ENCODE measurements at regions not wholly inside any gene's neighbourhood (a gene's known extent, or its start where the extent isn't known, plus 50 kb on each side); places are given as distances from the start of the nearest gene placed in this dataset.
"Not testable (repeated sequence)": the region's sequence is repeated elsewhere in the genome, so short reads cannot be mapped to it uniquely, and the experiment has no call there.

DNA sequence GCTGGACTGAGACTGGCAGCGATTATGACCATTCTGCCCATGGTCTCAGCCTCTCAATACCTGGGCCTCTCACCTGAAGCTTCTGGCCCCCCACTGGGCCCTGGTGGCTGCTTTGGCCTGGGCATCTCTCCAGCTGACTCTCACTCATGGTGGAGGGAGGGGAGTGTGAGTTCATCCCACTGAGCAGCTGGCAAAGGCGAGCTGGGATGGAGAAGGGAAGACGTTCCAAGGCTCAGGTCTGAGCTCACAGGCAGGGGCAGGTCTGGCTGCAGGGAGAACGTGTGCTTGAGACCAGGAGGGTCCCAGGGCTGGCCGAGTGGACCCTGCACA lies 103.5 kb downstream of the TMEM121 start:
- no peak for TF ChIP-seq POLR2A (IDR thresholded peaks at IDR 0.05; ENCODE audit: extremely low read depth, insufficient read length)
- TF ChIP-seq, protein P1, sequence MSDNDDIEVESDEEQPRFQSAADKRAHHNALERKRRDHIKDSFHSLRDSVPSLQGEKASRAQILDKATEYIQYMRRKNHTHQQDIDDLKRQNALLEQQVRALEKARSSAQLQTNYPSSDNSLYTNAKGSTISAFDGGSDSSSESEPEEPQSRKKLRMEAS (IDR thresholded peaks at IDR 0.05; ENCODE audit: low read depth, low read length), result no peak
- TF ChIP-seq MYC (IDR thresholded peaks at IDR 0.05; ENCODE audit: low read depth, low read length), result no peak
- TF ChIP-seq, protein P2, sequence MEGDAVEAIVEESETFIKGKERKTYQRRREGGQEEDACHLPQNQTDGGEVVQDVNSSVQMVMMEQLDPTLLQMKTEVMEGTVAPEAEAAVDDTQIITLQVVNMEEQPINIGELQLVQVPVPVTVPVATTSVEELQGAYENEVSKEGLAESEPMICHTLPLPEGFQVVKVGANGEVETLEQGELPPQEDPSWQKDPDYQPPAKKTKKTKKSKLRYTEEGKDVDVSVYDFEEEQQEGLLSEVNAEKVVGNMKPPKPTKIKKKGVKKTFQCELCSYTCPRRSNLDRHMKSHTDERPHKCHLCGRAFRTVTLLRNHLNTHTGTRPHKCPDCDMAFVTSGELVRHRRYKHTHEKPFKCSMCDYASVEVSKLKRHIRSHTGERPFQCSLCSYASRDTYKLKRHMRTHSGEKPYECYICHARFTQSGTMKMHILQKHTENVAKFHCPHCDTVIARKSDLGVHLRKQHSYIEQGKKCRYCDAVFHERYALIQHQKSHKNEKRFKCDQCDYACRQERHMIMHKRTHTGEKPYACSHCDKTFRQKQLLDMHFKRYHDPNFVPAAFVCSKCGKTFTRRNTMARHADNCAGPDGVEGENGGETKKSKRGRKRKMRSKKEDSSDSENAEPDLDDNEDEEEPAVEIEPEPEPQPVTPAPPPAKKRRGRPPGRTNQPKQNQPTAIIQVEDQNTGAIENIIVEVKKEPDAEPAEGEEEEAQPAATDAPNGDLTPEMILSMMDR (IDR thresholded peaks at IDR 0.05; ENCODE audit: low read depth, low read length), result no peak
- no peak for DNase-seq (ENCODE audit: low read depth)
- H3K4me3 ChIP-seq (ENCODE audit: low read depth, low read length), result no peak overlapping the region

DNA sequence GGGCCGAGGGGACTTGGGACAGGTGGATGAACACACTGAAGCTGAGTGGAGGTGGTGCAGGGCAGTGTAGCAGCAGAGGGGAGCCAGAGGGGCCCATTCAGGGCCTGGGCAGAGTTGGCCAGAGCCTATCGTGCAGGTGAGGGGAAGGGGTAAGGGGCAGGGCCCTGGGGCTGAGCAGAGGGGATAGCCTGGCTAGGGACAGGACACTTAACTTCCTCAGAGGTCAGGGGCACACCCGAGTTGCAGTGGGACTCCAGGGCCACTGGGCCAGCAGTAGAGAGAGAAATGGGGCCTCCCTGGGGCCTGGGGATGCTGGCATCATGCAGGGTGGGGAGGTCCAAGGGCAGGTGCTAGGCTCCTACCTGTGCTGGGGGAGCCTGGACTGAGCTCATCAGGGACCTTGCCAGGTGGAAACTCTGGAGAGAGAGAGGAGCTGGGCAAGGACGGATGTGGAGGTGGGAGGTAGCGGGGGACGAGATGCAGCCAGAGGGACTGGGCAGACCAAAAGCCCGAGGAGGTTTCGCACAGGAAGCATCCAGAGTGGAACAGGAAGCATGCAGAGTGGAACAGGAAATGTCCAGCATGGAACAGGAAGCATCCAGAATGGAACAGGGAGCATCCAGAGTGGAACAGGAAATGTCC lies 104.0 kb downstream of the TMEM121 start:
- DNase-seq (ENCODE audit: low read depth); H3K4me3 ChIP-seq (ENCODE audit: low read depth, low read length): not testable (repeated sequence)

DNA sequence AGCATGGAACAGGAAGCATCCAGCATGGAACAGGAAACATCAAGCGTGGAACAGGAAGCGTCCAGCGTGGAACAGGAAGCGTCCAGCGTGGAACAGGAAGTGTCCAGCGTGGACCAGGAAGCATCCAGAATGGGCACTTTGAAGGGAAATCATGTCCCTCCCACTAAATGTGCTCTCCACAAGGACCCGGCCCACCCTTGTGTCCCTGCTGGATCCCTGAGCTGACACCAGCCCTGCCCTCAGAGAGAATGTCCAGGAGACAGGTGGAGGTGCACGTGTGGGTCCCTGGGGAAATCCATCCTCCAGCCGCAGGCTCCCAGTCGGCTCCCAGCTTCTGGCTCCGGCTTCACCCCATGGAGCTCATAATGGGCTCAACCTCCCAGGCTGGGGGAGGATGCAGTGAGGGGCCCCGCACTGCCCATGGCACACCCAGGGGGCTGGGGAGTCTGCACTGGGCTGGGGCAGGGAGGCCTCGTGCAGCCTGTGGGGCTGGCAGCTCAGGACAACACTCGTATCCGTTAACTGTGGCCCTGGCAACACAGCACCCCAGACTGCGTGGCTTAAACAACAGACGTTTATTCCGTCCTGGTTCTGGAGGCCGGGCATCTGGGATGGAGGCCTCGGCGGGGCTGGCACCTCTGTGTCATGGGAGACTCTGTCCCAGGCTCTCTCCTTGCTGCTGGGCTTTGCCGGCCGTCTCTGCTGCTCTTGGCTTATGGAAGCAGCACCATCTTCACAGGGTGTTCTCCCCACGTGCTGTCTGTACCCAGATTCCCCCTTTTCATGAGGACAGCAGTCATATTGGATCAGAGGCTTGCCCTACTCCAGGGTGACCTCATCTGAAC lies 104.8 kb downstream of the TMEM121 start:
- DNase-seq (ENCODE audit: low read depth); H3K4me3 ChIP-seq (ENCODE audit: low read depth, low read length): not testable (repeated sequence)

DNA sequence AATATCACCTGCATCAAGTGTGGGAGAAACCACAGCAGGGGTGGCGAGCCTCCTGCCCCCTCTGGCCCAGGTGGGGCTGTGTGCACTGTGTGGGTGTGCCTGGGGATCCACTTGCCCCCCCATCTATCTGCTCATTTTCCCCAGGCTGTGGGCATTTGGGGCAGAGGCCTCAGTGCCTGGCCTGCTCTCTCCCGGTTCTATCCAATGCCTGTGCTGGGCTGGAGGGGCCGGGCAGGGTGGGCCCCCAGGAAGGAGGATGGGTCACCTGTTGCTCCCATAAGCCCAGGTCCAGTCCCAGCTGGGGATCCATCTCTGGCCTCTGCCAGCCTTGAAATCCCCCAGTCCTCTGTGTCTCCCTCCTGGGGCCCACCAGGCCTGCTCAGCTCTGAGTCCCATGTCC lies 105.6 kb downstream of the TMEM121 start:
- TF ChIP-seq, protein P2 (IDR thresholded peaks at IDR 0.05; ENCODE audit: low read depth, low read length), result no peak
- TF ChIP-seq MYC (IDR thresholded peaks at IDR 0.05; ENCODE audit: low read depth, low read length), result no peak
- TF ChIP-seq, protein P1 (IDR thresholded peaks at IDR 0.05; ENCODE audit: low read depth, low read length), result no peak
- no peak for TF ChIP-seq POLR2A (IDR thresholded peaks at IDR 0.05; ENCODE audit: extremely low read depth, insufficient read length)
- no peak overlapping the region for H3K4me3 ChIP-seq (ENCODE audit: low read depth, low read length)
- DNase-seq (ENCODE audit: low read depth), result no peak

DNA sequence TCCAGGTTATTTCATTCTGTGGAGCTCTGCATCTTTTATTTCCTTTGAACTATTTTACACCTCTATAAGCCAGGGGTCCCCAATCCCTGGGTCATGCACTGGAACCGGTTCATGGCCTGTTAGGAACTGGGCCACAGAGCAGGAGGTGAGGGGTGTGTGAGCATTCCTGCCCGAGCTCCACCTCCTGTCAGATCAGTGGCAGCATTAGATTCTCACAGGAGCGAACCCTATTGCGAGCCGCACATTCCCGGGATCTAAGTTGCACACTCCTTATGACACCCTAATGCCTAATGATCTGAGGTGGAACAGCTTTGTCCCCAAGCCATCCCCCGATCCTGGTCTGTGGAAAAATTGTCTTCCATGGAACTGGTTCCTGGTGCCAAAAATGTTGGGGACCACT lies 107.2 kb downstream of the TMEM121 start:
- DNase-seq (ENCODE audit: low read depth); H3K4me3 ChIP-seq (ENCODE audit: low read depth, low read length): not testable (repeated sequence)

DNA sequence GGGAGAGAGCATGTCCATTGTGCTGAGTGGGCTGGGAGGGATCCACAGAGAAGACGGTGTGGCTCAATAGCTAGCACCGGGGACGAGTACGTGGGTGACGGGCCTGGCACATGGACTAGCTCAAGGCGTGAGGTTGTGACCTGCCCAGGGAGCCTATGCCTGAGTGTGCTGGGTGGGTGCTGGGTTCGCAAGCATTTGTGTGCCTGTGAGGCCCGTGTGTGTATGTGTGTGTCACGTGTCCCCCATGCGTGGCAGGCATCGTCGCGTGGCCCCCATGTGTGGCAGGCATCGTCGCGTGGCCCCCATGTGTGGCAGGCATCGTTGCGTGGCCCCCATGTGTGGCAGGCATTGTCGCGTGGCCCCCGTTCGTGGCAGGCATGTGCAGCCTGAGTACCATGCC lies 109.2 kb downstream of the TMEM121 start:
- H3K4me3 ChIP-seq (ENCODE audit: low read depth, low read length), result no peak overlapping the region
- TF ChIP-seq MYC (IDR thresholded peaks at IDR 0.05; ENCODE audit: low read depth, low read length) (no peak), POLR2A (IDR thresholded peaks at IDR 0.05; ENCODE audit: extremely low read depth, insufficient read length) (no peak)
- TF ChIP-seq, protein P1 (IDR thresholded peaks at IDR 0.05; ENCODE audit: low read depth, low read length), result no peak
- TF ChIP-seq, protein P2 (IDR thresholded peaks at IDR 0.05; ENCODE audit: low read depth, low read length), result no peak
- no peak for DNase-seq (ENCODE audit: low read depth)

DNA sequence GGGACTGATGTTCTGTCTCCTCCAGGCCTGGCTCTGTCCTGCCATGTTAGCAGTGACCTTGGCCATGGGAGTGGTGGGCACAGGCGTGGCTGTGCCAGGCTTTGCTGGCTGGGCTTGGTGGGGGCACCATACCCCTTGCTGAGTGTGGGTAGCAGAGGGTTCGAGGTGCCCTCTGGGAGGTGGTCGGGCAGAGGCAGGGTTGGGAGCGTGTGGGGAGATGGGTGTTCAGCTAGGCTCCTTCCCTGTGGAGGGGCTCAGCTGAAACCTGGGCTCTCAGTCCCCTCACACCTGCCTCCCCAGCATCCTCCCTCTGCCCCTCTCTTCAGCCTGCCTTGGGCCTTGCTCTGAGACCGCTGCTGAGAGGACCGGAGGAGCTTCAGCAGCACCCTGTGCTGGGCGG lies 109.6 kb downstream of the TMEM121 start:
- not testable (repeated sequence) for DNase-seq (ENCODE audit: low read depth); H3K4me3 ChIP-seq (ENCODE audit: low read depth, low read length)

DNA sequence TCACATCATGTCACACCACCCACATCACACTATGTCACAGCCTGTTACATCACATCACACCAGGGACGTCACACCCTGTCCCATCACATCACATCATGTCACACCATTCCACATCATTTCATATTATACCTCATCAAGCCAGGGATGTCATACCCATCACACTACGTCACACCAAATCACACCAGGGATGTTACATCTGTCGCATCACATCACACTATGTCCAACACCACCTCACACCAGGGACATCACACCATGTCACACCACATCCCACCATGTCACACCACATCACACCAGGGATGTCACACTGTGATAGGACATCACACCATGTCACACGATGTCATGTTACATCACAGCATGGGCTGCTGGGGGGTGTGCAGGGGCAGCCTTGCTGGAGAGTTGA lies 110.6 kb downstream of the TMEM121 start:
- H3K4me3 ChIP-seq (ENCODE audit: low read depth, low read length), result no peak overlapping the region
- DNase-seq (ENCODE audit: low read depth), result no peak
- TF ChIP-seq, protein P2 (IDR thresholded peaks at IDR 0.05; ENCODE audit: low read depth, low read length), result no peak
- TF ChIP-seq, protein P1 (IDR thresholded peaks at IDR 0.05; ENCODE audit: low read depth, low read length), result no peak
- no peak for TF ChIP-seq POLR2A (IDR thresholded peaks at IDR 0.05; ENCODE audit: extremely low read depth, insufficient read length)
- no peak for TF ChIP-seq MYC (IDR thresholded peaks at IDR 0.05; ENCODE audit: low read depth, low read length)

DNA sequence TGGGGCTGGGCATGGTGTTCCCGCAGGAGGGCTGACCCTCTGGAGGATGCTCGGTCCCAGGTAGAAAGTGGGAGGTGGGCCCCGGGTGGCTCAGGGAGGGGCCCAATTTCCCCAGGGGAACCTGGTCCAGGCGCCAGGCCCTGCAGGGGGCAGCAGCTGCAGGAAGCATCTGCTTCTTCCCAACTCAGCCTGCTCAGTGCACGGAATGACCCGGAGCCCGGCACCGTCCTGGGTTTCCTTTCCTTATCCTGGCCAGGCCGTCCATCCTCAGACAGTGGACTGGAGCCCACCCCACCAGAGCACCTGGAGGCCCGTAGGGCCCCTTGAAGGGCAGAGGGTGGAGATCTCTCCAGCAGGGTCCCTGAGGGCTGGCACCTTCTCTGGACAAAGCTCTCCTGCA lies 111.0 kb downstream of the TMEM121 start:
- H3K4me3 ChIP-seq (ENCODE audit: low read depth, low read length); DNase-seq (ENCODE audit: low read depth): not testable (repeated sequence)

DNA sequence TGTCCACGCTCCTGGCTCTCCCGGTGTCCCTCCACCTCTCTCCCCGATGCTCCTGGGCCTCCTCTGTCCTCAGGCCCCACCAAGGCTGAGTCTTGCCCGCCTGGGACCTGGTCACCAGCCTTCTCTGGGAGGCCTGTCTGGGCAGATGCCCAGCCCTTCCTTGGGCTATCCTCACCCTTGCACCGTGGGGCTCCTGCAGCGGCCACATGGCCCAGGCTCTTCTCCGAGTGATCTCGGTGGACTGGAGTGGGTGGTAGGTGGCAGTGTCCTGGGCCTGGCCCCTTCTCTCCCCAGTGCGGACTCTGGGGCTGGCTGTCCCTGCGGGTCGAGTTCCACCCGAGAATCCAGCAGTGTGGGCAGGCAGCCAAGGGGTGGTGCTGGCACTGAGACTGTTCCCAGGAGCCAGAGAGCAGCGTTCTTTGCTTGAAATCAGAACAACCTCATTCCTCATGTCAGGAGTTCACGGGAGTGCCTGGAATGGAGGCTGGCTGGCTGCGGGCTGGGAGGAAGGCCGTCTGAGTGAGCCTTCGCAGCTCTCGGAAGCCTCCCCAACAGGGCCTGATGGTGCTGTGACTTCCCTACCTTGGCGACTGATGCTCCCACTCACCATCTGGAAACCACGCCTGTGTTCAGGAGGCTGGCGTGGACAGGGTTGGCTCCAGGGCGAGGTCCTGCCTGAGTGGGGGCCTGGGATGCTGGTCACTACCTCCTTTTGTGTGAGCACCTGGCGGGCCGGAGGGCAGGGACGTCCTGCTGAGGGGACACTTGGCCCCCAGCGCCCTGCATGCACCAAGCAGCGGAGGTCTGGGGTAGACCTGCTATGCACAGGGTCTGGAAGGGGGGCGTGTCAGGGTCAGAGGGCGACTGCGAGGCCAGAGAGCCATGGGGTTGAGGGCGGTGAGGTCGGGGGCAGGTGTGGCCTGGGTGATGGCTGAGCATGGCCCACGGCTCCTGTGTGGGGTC lies 113.9 kb downstream of the TMEM121 start:
- DNase-seq (ENCODE audit: low read depth); H3K4me3 ChIP-seq (ENCODE audit: low read depth, low read length): not testable (repeated sequence)

All from NB4 (cell line).